ENCODE measurements at regions not wholly inside any gene's neighbourhood (a gene's known extent, or its start where the extent isn't known, plus 50 kb on each side); places are given as distances from the start of the nearest gene placed in this dataset.

GRCh38 chr20:56981301-56981700 lies 285.1 kb downstream of the BMP7 start:
- Histone ChIP-seq H3K27ac (no peak overlapping the region), H3K9me3 (no peaks in the 10 kb centered on the region), H3K36me3 (no peaks in the 10 kb centered on the region), H3K27me3 (no peaks in the 10 kb centered on the region), H3K4me1 (no peaks in the 10 kb centered on the region), H3K4me3 (no peak overlapping the region)
- DNase-seq (no peak), ATAC-seq (no peak)
- intact Hi-C loops (cut with DNase I): no loop called here
- no peak for TF ChIP-seq CTCF (IDR thresholded peaks at IDR 0.05)
- no peak for TF ChIP-seq POLR2A (IDR thresholded peaks at IDR 0.05)
- 20% methylated on average over 5 of the region's 5 CpGs for WGBS (ENCODE audit: insufficient coverage, low coverage, low lambda C conversion rate, missing lambda C conversion rate)

- intact Hi-C loops (cut with DNase I): no loop called here
Measured at GRCh38 chr20:56983813-56984212, 282.6 kb downstream of the BMP7 start.

GRCh38 chr20:56985066-56985685 lies 281.3 kb downstream of the BMP7 start:
- Histone ChIP-seq H3K36me3 (no peaks in the 10 kb centered on the region), H3K4me3 (no peak overlapping the region), H3K9me3 (no peaks in the 10 kb centered on the region), H3K4me1 (no peaks in the 10 kb centered on the region), H3K27ac (no peak overlapping the region), H3K27me3 (no peaks in the 10 kb centered on the region)
- ATAC-seq (no peak), DNase-seq (no peak)
- WGBS (ENCODE audit: insufficient coverage, low coverage, low lambda C conversion rate, missing lambda C conversion rate): 26% methylated on average over 2 of the region's 2 CpGs
- TF ChIP-seq CTCF (IDR thresholded peaks at IDR 0.05) (no peak), POLR2A (IDR thresholded peaks at IDR 0.05) (no peak)
- intact Hi-C loops (cut with DNase I): no loop called here

More at GRCh38 chr20:56983813-56984212, 282.6 kb downstream of the BMP7 start:
- Histone ChIP-seq H3K27ac (no peak overlapping the region), H3K27me3 (no peaks in the 10 kb centered on the region), H3K9me3 (no peaks in the 10 kb centered on the region), H3K4me1 (no peaks in the 10 kb centered on the region), H3K4me3 (no peak overlapping the region), H3K36me3 (no peaks in the 10 kb centered on the region)
- DNase-seq (no peak), ATAC-seq (no peak)
- TF ChIP-seq POLR2A (IDR thresholded peaks at IDR 0.05): no peak
- no peak for TF ChIP-seq CTCF (IDR thresholded peaks at IDR 0.05)

- ATAC-seq (no peak), DNase-seq (no peak)
- H3K9me3 ChIP-seq: no peaks in the 10 kb centered on the region
- no peak overlapping the region for H3K27ac ChIP-seq
- no peak overlapping the region for H3K4me3 ChIP-seq
- no peaks in the 10 kb centered on the region for H3K36me3 ChIP-seq
- 91% methylated on average over 1 of the region's 1 CpG for WGBS (ENCODE audit: insufficient coverage, low coverage, low lambda C conversion rate, missing lambda C conversion rate)
- intact Hi-C loops (cut with DNase I): no loop called here
- H3K4me1 ChIP-seq: no peaks in the 10 kb centered on the region
- TF ChIP-seq CTCF (IDR thresholded peaks at IDR 0.05) (no peak), POLR2A (IDR thresholded peaks at IDR 0.05) (no peak)
- H3K27me3 ChIP-seq: no peaks in the 10 kb centered on the region
Measured at GRCh38 chr20:56986476-56986875, 280.0 kb downstream of the BMP7 start.

Measured in right lobe of liver (tissue), 6 donors.